NCI-H774 (cell line): ENCODE measurements at regions not wholly inside any gene's neighbourhood (a gene's known extent, or its start where the extent isn't known, plus 50 kb on each side); places are given as distances from the start of the nearest gene placed in this dataset.

Experiments
- DNase-seq: peaks from one replicate; lab custom pipeline; 2025; lab: John Stamatoyannopoulos, UW

DNA sequence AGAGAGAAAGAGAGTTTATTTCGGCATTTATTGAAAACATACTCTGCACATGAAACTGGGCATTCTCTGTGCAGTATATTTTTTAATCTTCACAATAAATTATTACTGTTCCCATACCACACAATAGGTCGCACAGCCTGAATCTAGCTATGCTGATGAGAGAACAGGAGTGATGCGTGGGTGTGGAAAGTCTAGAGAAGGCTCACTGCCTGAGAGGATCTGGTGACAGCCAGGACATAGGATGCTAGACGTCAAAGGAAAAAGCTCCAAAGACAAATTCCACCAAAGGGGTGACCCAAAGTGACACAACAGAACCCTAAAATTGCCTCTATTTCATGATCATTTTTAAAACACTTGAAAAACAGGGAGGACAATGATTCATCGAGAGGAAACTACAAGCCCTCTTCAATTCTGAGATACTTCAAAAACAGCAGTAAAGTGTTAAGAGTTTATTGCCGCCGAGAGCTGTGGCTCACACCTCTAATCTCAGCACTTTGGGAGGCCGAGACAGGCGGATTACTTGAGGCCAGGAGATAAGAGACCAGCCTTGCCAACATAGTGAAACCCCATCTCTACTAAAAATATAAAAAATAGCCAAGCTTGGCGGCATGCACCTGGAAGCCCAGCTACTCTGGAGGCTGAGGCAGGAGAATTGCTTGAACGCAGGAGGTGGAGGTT lies 189.6 kb upstream of the NBEA start:
- no peak for DNase-seq

DNA sequence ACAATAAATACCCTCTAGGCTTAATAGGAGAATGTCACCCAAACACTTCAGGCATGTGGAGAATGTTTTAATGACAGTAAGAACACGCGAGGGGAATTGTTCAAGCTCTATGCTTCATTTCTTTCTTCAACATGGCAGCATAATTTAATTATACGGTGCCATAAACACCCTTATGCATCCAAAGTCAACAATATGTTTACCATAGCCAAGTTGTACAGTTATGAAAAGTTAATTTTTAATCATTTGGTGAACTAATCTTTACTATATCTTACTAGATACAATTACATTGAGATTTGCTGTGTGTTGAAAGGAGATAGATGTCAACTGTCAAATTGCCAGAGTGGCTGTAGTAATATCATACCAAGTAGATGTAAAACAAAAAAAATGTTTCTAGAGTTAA lies 185.9 kb upstream of the NBEA start:
- no peak for DNase-seq

DNA sequence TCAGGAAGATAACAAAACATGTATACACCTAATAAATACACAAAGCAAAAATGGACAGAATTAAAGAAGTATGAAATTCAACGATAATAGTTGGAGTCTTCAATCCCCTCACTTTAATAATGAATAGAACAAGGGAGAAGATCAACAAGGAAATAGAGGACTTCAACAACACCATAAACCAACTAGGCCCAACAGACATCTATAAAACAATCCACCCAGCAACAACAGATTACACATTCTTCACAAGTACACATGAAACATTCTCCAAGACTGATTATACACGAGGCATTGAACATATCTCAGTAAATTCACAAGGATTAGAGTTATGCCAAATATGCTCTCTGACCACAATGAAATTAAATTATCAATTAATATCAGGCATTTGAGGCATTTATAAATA lies 185.5 kb upstream of the NBEA start:
- DNase-seq, result no peak

DNA sequence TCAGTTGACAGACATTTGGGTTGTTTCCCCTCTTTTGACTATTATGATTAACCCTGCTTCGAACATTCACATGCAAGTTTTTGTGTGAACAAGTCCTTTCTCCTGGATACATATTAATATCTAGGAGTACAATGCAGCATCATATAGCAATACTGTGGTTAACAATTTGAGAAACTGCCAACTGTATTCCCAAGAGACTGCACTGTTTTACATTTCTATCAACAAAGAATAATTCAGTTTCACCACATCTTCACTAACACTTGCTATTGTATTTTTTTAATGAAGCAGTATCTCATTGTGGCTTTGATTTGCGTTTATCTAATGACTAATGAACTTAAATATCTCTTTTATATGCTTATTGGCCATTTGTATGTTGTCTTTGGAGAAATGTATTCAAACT lies 184.6 kb upstream of the NBEA start:
- no peak for DNase-seq

DNA sequence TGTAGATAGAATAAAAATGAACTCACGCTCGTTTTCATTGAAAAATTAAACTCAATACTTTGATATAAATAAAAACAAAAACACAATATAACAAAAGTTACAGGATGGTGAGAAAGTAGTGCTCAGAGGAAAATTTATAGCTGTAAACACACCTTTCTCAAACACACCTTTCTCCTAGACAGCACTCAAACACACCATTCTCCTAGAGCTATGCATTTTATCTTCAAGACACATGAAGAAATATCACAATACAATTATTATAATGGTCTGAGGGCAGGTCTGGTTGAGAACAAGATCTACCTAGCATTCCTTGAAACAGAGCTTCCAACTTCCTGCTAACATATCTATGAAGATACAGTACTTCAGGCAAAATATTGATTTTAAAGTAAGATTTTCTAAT lies 183.4 kb upstream of the NBEA start:
- DNase-seq, result no peak

DNA sequence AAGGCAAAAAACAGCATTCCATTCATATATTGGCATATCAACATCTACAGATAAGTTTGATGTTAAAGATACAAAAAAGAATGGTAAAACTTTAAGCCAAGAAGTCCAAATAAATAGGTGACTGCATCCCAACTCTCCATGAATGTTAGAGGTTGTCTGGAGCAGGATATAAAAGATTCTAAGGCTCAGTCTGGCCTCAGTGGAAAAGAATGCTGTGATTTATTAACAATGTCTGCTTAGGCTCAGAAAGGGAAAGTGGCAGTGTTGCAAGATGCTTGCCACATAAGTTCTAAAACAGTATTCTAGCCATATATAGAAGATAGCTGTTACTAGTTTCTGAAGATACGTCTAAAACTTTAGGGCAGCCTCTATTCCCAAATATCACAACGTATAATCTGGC lies 179.8 kb upstream of the NBEA start:
- DNase-seq, result no peak

DNA sequence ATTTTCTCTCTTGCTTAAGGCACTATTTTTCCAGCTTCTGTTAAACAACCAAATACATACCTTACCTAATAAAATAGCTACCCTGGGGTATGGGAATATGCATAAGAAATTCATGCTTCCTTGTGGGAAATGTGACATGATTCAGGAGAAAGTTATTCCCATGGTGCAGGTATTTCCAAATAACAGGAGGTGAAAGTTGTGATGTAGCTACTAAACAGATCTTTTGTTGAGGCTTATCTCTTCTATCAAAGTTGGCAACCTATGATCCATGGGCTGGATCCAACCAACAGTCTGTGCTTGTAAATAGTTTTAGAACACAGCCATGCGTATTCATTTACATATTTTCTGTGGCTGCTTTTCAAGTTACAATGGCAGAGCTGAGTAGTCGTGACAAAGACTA lies 177.8 kb upstream of the NBEA start:
- no peak for DNase-seq

DNA sequence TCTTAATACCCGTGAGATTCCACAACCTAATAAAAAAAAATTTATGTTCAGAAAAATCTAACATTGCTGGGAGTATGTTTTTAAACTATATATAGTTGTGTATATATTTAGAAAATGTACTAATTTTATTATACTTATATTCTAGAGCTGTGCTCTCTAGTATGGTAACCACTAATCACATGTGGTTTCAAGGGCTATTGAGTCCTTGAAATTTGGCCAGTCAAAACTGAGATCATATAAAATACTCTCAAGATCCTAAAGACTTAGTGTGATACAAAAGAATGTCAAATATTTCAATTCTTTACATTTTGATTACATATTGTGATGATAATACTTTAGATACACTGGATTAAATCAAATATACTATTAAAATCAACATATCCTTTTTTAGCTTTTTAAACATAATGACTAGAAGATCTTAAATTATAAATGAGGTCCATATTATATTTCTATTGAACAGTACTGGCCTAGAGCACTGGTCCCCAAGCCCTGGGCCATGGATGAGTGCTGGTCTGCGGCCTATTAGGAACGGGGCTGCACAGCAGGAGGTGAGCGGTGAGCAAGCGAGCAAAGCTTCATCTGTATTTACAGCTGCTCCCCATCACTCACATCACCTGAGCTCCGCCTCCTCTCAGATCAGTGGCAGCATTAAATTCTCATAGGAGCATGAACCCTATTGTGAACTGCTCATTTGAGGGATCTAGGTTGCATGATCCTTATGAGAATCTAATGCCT lies 176.5 kb upstream of the NBEA start:
- DNase-seq, result no peak

DNA sequence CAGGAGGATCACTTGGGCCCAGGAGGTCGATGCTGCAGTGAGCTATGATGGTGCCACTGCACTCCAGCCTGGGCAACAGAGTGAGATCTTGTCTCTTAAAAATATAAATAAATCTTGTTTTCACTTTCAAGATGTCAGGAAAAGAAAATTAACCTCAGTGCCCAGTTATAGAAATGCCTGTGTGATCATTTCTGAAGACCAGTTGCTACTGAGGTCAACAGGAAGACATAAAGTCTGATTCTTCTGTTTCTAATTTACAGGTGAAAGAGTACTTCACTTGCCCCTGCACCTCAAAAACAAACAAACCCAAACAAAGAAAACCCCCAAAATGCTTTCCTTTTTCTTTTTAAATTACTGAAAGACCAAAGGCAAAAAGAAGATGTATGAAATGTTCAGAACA lies 174.3 kb upstream of the NBEA start:
- no peak for DNase-seq

DNA sequence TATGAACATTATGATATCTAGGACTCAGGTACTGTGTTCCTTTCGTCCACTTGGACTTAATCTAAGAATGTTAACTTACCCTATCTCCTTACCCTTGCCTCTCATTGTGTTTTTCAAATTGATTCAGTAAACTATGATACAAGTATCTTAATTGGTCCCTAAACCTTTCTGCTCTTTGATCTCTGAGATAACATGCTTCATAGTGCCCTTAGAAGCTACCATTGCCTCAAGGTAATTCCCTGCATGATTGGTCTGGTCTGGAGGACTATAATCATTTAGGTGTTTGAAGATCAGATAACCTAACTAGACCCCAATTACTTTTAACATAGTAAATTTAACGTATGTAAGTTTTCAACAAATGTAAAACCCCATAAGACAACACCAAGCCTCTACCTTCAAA lies 169.9 kb upstream of the NBEA start:
- no peak for DNase-seq

DNA sequence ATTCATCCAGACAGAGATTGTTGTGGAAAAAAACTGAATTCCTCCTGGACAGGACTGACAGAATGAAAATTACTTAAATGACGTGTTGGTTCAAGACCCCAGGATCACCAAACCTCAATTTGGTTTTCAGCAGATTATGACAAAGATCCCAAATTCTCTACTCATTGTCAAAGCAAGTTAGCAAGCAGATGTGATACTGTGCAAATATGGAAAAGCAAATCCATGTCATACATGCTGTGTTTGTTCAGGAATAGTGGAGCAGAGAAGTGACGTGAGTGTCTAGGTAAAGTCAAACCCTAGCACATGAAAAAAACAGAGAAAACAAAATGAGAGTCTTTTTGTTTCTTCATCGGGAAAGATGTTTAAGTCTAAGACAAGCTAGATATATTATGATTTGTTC lies 169.2 kb upstream of the NBEA start:
- DNase-seq, result peak; percentile 1

DNA sequence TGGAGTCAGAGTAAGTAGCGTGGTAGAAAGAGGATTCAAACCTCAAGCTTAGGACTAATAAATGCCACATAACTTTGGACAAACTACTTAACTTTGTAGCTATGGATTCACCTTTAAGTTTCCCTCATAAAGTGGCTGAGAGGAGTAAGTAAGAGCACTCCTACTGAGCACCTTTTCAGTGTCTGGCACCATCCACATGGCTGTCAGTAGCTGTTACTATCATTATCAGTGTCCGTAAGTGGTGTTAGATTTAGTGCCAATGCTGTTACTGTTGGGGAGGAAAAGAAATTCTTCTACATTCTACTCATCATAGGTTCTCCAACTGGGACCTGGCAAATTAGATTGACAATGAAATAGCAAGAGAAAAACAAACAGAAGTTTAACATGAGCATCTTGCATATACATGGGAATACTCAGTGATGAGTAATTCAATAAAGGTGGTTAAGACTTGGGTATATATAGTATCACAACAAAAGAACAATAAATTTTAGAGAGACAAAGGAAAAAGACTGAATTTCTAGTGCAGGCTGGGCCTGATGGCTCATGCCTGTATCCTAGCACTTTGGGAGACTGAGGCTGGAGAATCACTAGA lies 165.6 kb upstream of the NBEA start:
- DNase-seq, result no peak

DNA sequence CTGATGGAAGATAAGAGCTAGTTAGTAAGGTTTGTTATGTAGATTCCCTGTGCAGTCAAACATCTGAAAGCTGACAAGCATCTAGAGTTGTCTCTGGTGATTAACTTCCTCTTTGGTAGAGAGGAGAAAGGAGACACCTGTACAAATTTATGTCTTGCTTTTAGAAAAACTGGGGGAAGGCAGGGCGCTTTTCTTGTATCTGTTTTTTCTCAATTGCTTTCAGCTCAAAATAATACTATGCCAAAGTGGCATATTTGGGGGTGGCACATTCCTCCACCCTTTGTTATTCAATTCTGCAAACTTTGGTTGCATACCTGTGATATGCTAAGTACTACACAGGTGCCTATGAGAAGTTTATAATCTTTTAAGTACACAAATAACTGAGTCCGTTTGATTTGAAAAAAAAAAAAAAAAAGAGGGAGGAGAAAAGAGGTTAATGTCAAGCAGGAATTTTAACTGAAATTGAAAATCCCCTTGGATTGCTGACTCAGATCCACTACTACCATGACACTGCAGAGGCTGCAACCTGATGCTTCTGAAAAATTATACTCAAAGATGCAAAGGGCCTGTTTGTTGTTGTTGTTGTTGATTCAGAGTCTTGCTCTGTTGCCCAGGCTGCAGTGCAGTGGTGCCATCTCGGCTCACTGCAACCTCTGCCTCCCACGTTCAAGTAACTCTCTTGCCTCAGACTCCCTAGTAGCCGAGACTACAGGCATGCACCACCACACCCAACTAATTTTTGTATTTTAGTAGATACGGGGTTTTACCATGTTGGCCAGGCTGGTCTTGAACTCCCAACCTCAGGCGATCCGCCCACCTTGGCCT lies 164.8 kb upstream of the NBEA start:
- DNase-seq, result no peak

DNA sequence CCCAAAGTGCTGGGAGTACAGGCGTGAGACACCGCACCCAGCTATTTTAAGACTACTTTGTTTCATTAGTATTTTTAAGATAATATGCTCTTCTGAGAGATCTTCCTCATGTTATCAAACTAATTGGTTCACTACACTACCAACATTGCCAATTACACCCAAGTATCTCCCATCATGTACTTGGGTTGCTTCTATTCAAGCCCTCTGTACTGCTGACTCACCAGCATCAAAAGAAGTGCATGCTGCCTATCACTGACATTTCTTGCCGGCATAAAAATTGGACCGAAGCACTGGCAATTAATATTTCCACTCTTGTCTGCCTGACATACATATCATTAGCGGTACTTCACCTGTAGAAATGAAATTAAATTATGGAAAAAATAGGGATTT lies 164.2 kb upstream of the NBEA start:
- no peak for DNase-seq

DNA sequence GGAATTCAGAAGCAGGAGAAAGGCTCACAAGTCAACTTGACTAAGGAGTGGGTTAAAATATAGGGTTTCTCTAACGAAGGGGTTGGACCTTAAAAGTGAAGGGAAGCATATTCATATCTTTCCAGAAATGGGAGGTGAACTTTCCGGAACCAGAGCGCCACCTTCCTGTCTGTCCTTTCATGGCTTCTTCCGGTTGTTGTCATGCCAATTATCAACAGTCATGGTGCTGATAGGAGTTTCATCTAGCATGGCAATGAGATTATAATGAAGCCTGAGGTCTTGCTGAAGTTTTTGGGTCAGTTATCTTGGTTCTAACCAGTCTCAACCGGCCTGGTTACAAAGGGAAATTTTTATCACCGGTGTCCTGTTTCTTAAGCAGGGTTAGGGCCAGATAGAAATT lies 162.9 kb upstream of the NBEA start:
- DNase-seq, result no peak

DNA sequence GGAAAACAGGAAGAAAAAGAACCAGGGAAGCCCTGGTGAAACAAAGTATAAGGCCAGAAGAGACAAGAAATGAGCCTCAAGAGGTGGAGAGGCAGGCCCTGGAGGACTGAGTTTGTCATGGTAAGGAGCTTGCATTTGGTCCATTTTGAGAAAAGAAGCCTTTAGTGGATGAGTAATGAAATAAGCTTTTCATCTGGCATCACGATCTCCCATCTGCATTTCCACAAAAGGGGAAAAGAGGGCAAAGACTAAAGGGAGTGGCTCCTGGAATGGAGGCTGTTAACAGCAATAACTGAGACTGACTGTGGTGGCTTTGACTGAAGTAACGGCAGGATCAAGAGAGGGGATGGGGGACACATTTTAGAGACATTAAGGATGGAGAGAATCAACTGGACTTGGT lies 148.8 kb upstream of the NBEA start:
- no peak for DNase-seq

DNA sequence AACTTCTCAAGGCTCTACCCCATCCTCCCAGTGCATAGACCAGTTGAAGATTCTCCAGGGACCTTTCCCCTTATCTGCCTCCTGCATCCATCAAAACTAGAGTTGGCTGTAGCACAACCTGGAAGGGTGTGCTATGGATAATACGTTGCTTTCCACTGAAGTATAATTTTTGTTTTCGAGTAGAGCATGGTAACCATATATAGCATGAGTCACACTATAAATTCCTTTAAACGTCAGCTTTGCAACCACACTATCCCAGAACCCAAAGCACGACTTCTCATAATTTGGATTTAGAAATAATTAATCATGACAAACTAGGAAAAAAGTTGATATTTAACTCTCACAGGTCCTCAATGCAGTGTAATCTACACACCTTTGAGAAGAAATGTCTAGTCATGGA lies 138.3 kb upstream of the NBEA start:
- DNase-seq, result no peak

DNA sequence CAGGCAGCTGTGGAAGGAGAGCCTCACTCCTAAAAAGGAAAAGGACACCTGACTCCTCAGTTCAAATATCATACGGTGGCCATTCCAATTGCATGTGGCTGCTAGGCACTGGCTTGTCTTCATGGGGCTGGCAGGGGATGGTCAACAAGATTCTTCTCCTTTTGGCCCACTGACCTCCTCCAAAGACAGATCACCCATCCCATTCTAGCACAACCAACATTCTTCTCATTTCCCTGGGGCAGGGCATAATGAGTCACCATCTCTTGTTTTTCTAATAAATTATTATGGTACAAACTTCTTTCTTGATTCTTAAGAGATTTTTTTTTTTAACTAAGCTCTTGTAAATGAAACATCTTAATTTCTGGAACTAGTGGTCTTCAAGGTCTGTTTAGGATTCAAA lies 136.7 kb upstream of the NBEA start:
- DNase-seq, result no peak

DNA sequence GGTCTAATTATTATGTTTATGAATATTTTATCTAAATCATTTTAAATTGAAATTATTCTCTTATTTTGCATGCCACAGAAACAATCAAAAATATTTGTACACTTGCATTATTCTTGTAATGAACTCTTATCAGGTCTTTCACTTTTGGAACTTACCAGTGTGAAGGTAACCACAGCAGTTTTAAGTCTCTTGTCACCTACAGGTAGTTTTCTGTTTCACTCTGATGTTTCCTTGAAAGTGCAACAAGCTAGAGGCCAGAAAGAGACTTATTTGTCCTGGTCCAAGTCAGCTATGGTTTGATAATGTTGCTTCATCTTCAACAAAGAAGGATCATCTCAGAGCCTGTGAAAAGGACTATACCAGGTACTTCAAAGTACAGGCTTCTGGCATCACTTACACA lies 133.4 kb upstream of the NBEA start:
- no peak for DNase-seq

DNA sequence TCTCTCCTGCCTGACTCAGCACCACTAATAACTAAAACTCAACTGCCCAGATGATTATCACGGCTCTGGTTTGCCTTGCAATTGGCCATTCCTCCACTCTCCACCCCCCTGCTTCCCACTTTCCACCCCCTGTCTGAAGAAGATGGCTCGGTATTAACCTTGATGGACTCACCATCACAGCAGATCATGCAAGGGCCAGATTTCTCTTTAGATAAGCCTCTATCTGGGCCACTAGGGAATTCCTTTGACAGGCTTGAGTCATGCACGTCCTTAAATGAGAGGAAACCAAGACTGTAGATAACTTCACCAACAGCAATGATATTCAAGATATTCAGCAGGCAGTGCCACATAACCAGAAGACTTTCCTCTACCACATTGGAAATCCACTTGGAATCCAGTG lies 131.1 kb upstream of the NBEA start:
- no peak for DNase-seq

DNA sequence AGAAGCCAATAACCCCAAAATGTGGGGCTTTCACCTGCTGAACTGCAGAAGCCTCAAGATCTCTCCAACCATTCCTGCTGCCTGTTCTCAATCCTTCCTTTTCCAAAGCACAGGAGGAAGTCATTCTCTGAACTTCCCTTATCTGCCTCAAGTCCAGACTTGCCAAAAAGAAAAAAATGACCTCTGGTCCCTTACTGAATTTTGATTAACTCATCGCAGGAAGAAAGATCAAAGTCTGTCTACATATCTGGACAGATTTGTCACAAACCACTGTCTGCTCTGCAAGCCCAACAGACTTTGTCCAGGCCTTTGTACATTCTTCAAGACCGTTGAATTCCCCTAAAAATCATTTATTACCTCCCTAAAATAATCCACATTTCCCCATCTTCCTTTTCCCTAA lies 126.5 kb upstream of the NBEA start:
- DNase-seq, result no peak

DNA sequence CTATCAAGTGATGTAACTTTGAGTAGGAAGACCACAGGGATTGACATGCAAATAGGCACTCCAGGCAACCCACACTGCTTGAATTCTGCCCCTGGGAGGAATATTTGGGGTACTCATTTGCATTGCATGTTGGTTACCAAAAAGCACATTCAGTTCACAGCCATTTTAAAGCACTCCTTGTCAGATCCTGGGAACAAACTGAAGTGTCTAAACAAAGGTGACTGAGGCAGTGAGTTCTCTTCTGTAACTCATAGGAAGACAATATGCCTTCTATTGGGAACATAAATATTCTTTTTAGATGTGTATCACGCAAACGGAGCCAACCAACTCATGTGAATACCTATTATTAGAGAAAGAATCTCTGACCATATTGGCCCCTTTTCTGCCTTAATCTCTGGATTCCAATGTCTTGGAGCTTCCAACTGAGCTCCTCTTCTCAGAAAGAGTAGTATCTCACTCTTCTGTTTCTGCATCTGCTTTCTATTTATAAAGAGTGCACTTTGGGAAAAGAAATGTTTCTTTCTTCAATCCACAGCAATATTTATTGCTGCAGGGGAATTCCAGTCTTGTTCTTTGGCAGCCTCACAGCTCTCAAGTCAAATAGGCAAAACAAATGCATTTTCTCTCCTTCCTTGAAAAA lies 125.7 kb upstream of the NBEA start:
- no peak for DNase-seq
